Ascending aorta (tissue), 2 donors: ENCODE measurements at regions not wholly inside any gene's neighbourhood (a gene's known extent, or its start where the extent isn't known, plus 50 kb on each side); places are given as distances from the start of the nearest gene placed in this dataset.

Experiments used
- DNase-seq, 2 donors: peaks; one replicate each; pipeline ENCODE4 v3.0.0-alpha.2; 2019; ENCODE audit warnings: low spot score in 2 of 2
- H3K27ac ChIP-seq, 2 donors: fragments of 200-600 bp; sonication (generic); one replicate each; pipeline ENCODE4 v1.5.1; 2016 to 2017; ENCODE audit warnings: mild to moderate bottlenecking in 1 of 2
- H3K27me3 ChIP-seq: fragments of 200-600 bp; sonication (generic); one replicate; pipeline ENCODE4 v1.5.1; 2017
- H3K36me3 ChIP-seq, 2 donors: fragments of 200-600 bp; sonication (generic); one replicate each; pipeline ENCODE4 v1.5.1; 2016
- H3K4me1 ChIP-seq, 2 donors: fragments of 200-600 bp; sonication (generic); one replicate each; pipeline ENCODE4 v1.5.1; 2016 to 2017; ENCODE audit warnings: mild to moderate bottlenecking in 1 of 2
- H3K4me3 ChIP-seq, 2 donors: fragments of 200-600 bp; sonication (generic); one replicate each; pipeline ENCODE4 v1.5.1; 2016 to 2017; ENCODE audit warnings: mild to moderate bottlenecking in 1 of 2
- H3K9me3 ChIP-seq, 2 donors: fragments of 200-600 bp; sonication (generic); one replicate each; pipeline ENCODE4 v1.5.1; 2016
- CTCF ChIP-seq, 3 experiments: fragments of 200-600 bp in 2 of 3; fragments of 450-650 bp in 1 of 3; sonication (generic) in 2 of 3; IDR thresholded peaks; one replicate each; pipeline ENCODE4 v1.5.1; 2016 to 2019; ENCODE audit warnings: antibody characterized with exemption in 3 of 3, mild to moderate bottlenecking in 1 of 3, moderate library complexity in 1 of 3
- intact Hi-C: fragments of 100-400 bp; cut with DNase I; formaldehyde crosslinking; loops from one replicate; pipeline ENCODE4 v1.15.1; 2023

- H3K27ac ChIP-seq, result no peak overlapping the region
- H3K9me3 ChIP-seq, result no peaks in the 10 kb centered on the region
- peak in 1 of 2 donors; percentile 51 for DNase-seq
- intact Hi-C loops, result no loop called here
- H3K27me3 ChIP-seq, result no peaks in the 10 kb centered on the region
- no peak for TF ChIP-seq CTCF (IDR thresholded peaks at IDR 0.05)
- H3K4me1 ChIP-seq, result peaks cover 15 to 33% of the 10 kb centered on the region in 2 donors
- H3K36me3 ChIP-seq, result no peaks in the 10 kb centered on the region
- no peak overlapping the region for H3K4me3 ChIP-seq
Measured at GRCh38 chr1:109827986-109828385, 64.3 kb upstream of the EPS8L3 start.

- Histone ChIP-seq H3K36me3 (no peaks in the 10 kb centered on the region), H3K4me1 (peaks cover 15 to 38% of the 10 kb centered on the region in 2 donors), H3K9me3 (no peaks in the 10 kb centered on the region), H3K4me3 (no peak overlapping the region), H3K27ac (no peak overlapping the region), H3K27me3 (no peaks in the 10 kb centered on the region)
- DNase-seq, result peak in 1 of 2 donors; percentile 54
- intact Hi-C loops, result no loop called here
- TF ChIP-seq CTCF (IDR thresholded peaks at IDR 0.05), result no peak
Measured at GRCh38 chr1:109827466-109827865, 63.7 kb upstream of the EPS8L3 start.

- Histone ChIP-seq H3K36me3 (no peaks in the 10 kb centered on the region), H3K27ac (no peak overlapping the region), H3K27me3 (no peaks in the 10 kb centered on the region), H3K9me3 (no peaks in the 10 kb centered on the region), H3K4me1 (peaks cover 16 to 43% of the 10 kb centered on the region in 2 donors), H3K4me3 (no peak overlapping the region)
- intact Hi-C loops, result no loop called here
- no peak for TF ChIP-seq CTCF (IDR thresholded peaks at IDR 0.05)
- peak in 1 of 2 donors; percentile 50 for DNase-seq
Measured at GRCh38 chr1:109826930-109827349, 63.2 kb upstream of the EPS8L3 start.

GRCh38 chr1:109826446-109826845 is 62.7 kb upstream of the EPS8L3 start:
- H3K4me1 ChIP-seq, result peaks cover 21 to 48% of the 10 kb centered on the region in 2 donors
- peak in 1 of 2 donors; percentile 35 for DNase-seq
- no peak overlapping the region for H3K4me3 ChIP-seq
- H3K36me3 ChIP-seq, result no peaks in the 10 kb centered on the region
- H3K9me3 ChIP-seq, result no peaks in the 10 kb centered on the region
- no peak for TF ChIP-seq CTCF (IDR thresholded peaks at IDR 0.05)
- H3K27me3 ChIP-seq, result no peaks in the 10 kb centered on the region
- intact Hi-C loops, result no loop called here
- H3K27ac ChIP-seq, result peak overlapping the region in 1 of 2 donors; percentile 94

- peak overlapping the region; percentile 83 to 94 for H3K27ac ChIP-seq
- H3K27me3 ChIP-seq, result no peaks in the 10 kb centered on the region
Measured at GRCh38 chr1:109824349-109825115, 60.8 kb upstream of the EPS8L3 start.

More at GRCh38 chr1:109824349-109825115, 60.8 kb upstream of the EPS8L3 start:
- TF ChIP-seq CTCF (IDR thresholded peaks at IDR 0.05), result no peak
- H3K4me1 ChIP-seq, result peaks cover 22 to 54% of the 10 kb centered on the region in 2 donors
- no peak overlapping the region for H3K4me3 ChIP-seq
- H3K9me3 ChIP-seq, result no peaks in the 10 kb centered on the region
- no peaks in the 10 kb centered on the region for H3K36me3 ChIP-seq
- intact Hi-C loops, result loop anchor here (2.0 kb wide), 1 partner anchor 86 kb away; the partner anchor contains the start of gene CSF1
- peak in 1 of 2 donors; percentile 60 for DNase-seq
